GM12892 (cell line): ENCODE measurements at regions not wholly inside any gene's neighbourhood (a gene's known extent, or its start where the extent isn't known, plus 50 kb on each side); places are given as distances from the start of the nearest gene placed in this dataset.

Source experiments
- DNase-seq: peaks from one replicate; pipeline ENCODE4 v3.0.0; 2011; ENCODE audit not compliant: insufficient read length
- FAIRE-seq: peaks from 2 replicates; lab custom pipeline; 2011; peaks lifted over from hg19 to GRCh38; lab: Jason Lieb, UNC
- POLR2A ChIP-seq: IDR thresholded peaks from 2 replicates; pipeline ENCODE4 v1.6.1; 2011; ENCODE audit warnings: low read depth, low read length, control low read depth
- POLR2AphosphoS5 ChIP-seq: IDR thresholded peaks from 2 replicates; pipeline ENCODE4 v1.6.1; 2011; ENCODE audit warnings: low read depth, low read length, control low read depth
- TAF1 ChIP-seq: IDR thresholded peaks from 2 replicates; pipeline ENCODE4 v1.6.1; 2011; ENCODE audit warnings: low read depth, mild to moderate bottlenecking, control low read depth, low read length, borderline replicate concordance

GRCh38 chr10:131587976-131588680 lies 276.6 kb upstream of the TCERG1L start:
- FAIRE-seq (no peak), DNase-seq (no peak)
- TF ChIP-seq POLR2AphosphoS5 (no peak), POLR2A (no peak), TAF1 (no peak)

GRCh38 chr10:131588704-131589220 lies 277.2 kb upstream of the TCERG1L start:
- DNase-seq, result no peak
- TF ChIP-seq POLR2AphosphoS5 (no peak), TAF1 (no peak), POLR2A (no peak)
- no peak for FAIRE-seq

- no peak for DNase-seq
- no peak for TF ChIP-seq POLR2A
- no peak for TF ChIP-seq TAF1
- no peak for TF ChIP-seq POLR2AphosphoS5
- no peak for FAIRE-seq
These were observed 279.0 kb upstream of the TCERG1L start for GRCh38 chr10:131590567-131590966.

- DNase-seq (no peak), FAIRE-seq (no peak)
- TF ChIP-seq POLR2AphosphoS5, result no peak
- no peak for TF ChIP-seq POLR2A
- no peak for TF ChIP-seq TAF1
These were observed 280.4 kb upstream of the TCERG1L start for GRCh38 chr10:131591936-131592335.

GRCh38 chr10:131609176-131609575 lies 291.6 kb upstream of the PPP2R2D start:
- FAIRE-seq, result no peak
- TF ChIP-seq POLR2AphosphoS5 (no peak), POLR2A (no peak), TAF1 (no peak)

GRCh38 chr10:131615150-131615549 lies 285.7 kb upstream of the PPP2R2D start:
- FAIRE-seq (no peak), DNase-seq (no peak)
- TF ChIP-seq TAF1, result no peak
- no peak for TF ChIP-seq POLR2A
- TF ChIP-seq POLR2AphosphoS5, result no peak

More at GRCh38 chr10:131609176-131609575, 291.6 kb upstream of the PPP2R2D start:
- no peak for DNase-seq

GRCh38 chr10:131616040-131616439 lies 284.8 kb upstream of the PPP2R2D start:
- FAIRE-seq (no peak), DNase-seq (no peak)
- TF ChIP-seq POLR2AphosphoS5 (no peak), TAF1 (no peak), POLR2A (no peak)

- FAIRE-seq, result no peak
- TF ChIP-seq POLR2AphosphoS5 (no peak), TAF1 (no peak), POLR2A (no peak)
- no peak for DNase-seq
These were observed 283.5 kb upstream of the PPP2R2D start for GRCh38 chr10:131617113-131617858.

- TF ChIP-seq TAF1, result no peak
- no peak for TF ChIP-seq POLR2A
- no peak for TF ChIP-seq POLR2AphosphoS5
These were observed 282.1 kb upstream of the PPP2R2D start for GRCh38 chr10:131618587-131619267.

GRCh38 chr10:131620314-131620713 lies 280.5 kb upstream of the PPP2R2D start:
- DNase-seq, result no peak
- no peak for FAIRE-seq
- TF ChIP-seq TAF1, result no peak
- TF ChIP-seq POLR2A, result no peak
- TF ChIP-seq POLR2AphosphoS5, result no peak

More at GRCh38 chr10:131618587-131619267, 282.1 kb upstream of the PPP2R2D start:
- FAIRE-seq (no peak), DNase-seq (no peak)

- DNase-seq (no peak), FAIRE-seq (no peak)
- TF ChIP-seq TAF1, result no peak
- no peak for TF ChIP-seq POLR2AphosphoS5
- no peak for TF ChIP-seq POLR2A
These were observed 279.9 kb upstream of the PPP2R2D start for GRCh38 chr10:131620904-131621303.
